MM.1S (cell line): ENCODE measurements at regions not wholly inside any gene's neighbourhood (a gene's known extent, or its start where the extent isn't known, plus 50 kb on each side); places are given as distances from the start of the nearest gene placed in this dataset.

ENCODE experiments used
- DNase-seq: peaks from one replicate; pipeline ENCODE4 v3.0.0-alpha.2; 2015
- H2AFZ ChIP-seq: fragments of 300-600 bp; sonication (generic); 2 replicates; pipeline ENCODE4 v1.6.0; 2016; ENCODE audit warnings: antibody characterized with exemption, low read length
- H3F3A ChIP-seq: fragments of 300-600 bp; sonication (generic); 2 replicates; pipeline ENCODE4 v1.6.1; 2016; ENCODE audit warnings: mild to moderate bottlenecking, antibody characterized with exemption, low read length, moderate library complexity, mixed read lengths; ENCODE audit not compliant: insufficient read depth
- H3K27ac ChIP-seq: fragments of 300-600 bp; sonication (generic); 2 replicates; pipeline ENCODE4 v1.5.1; 2016; ENCODE audit warnings: mild to moderate bottlenecking, low read length
- H3K27me3 ChIP-seq: fragments of 300-600 bp; sonication (generic); replicated peaks from 2 replicates; pipeline ENCODE4 v1.6.0; 2016; ENCODE audit warnings: low read length; ENCODE audit not compliant: insufficient read depth
- H3K36me3 ChIP-seq: fragments of 300-600 bp; sonication (generic); replicated peaks from 2 replicates; pipeline ENCODE4 v1.6.1; 2016; ENCODE audit warnings: mild to moderate bottlenecking, low read length, mixed read lengths; ENCODE audit not compliant: insufficient read depth
- H3K4me1 ChIP-seq: fragments of 300-600 bp; sonication (generic); 2 replicates; pipeline ENCODE4 v1.6.1; 2016; ENCODE audit warnings: low read length, mixed read lengths
- H3K4me2 ChIP-seq: fragments of 300-600 bp; sonication (generic); 2 replicates; pipeline ENCODE4 v1.6.0; 2016; ENCODE audit warnings: low read depth, low read length
- H3K4me3 ChIP-seq: fragments of 300-600 bp; sonication (generic); 2 replicates; pipeline ENCODE4 v1.5.1; 2016; ENCODE audit warnings: low read length, mixed read lengths
- H3K79me2 ChIP-seq: fragments of 300-600 bp; sonication (generic); 2 replicates; pipeline ENCODE4 v1.6.1; 2016; ENCODE audit warnings: mixed run types, low read length, mixed read lengths
- H3K9ac ChIP-seq: fragments of 300-600 bp; sonication (generic); 2 replicates; pipeline ENCODE4 v1.6.1; 2016; ENCODE audit warnings: low read length, mixed read lengths
- H3K9me2 ChIP-seq: fragments of 300-600 bp; sonication (generic); replicated peaks from 2 replicates; pipeline ENCODE4 v1.6.1; 2016; ENCODE audit warnings: mild to moderate bottlenecking, low read length, mixed read lengths; ENCODE audit not compliant: insufficient read depth
- H3K9me3 ChIP-seq: fragments of 300-600 bp; sonication (generic); replicated peaks from 2 replicates; pipeline ENCODE4 v1.6.1; 2016; ENCODE audit warnings: mild to moderate bottlenecking, low read length, mixed read lengths; ENCODE audit not compliant: insufficient read depth
- H4K20me1 ChIP-seq: fragments of 300-600 bp; sonication (generic); 2 replicates; pipeline ENCODE4 v1.6.1; 2016; ENCODE audit warnings: mild to moderate bottlenecking, low read length, moderate library complexity, mixed read lengths; ENCODE audit not compliant: insufficient read depth
- EZH2 ChIP-seq: fragments of 300-600 bp; sonication (generic); optimal IDR thresholded peaks from 2 replicates; pipeline ENCODE3; 2017; ENCODE audit warnings: low read depth, mild to moderate bottlenecking, antibody characterized with exemption, low read length, mixed read lengths
- EZH2phosphoT487 ChIP-seq: fragments of 300-600 bp; sonication (generic); IDR thresholded peaks from 2 replicates; pipeline ENCODE4 v1.6.1; 2018; ENCODE audit warnings: antibody characterized with exemption, low read length
- TF ChIP-seq, protein P1 (sequence below): fragments of 300-600 bp; sonication (generic); IDR thresholded peaks from 2 replicates; pipeline ENCODE4 v1.5.1; 2016; ENCODE audit warnings: antibody characterized with exemption, low read length, mixed read lengths

DNA sequence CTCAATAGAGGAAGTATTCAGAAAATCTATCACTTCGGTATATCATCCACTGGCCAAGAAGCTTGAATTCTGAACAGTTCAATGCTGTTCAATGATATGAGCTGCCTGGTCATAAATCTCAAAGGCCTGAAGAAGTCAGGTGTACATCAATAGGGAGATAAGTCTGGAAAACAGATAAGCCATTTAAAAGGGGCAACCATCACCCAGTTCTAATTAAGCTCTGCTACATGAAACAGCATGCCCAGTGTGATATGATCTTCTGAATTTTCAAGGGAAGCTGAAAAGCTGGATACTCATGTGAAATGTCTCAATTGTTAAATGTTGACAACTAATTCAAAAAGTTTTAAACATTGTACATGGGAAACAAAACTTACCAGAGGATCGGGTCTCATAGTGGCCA is 2020.7 kb upstream of the WWC1 start:
- H3F3A ChIP-seq: no peaks in the 10 kb centered on the region
- no peak overlapping the region for H3K4me2 ChIP-seq
- H3K36me3 ChIP-seq: no peaks in the 10 kb centered on the region
- H3K9me2 ChIP-seq: no peaks in the 10 kb centered on the region
- DNase-seq: no peak
- no peak overlapping the region for H2AFZ ChIP-seq
- H3K79me2 ChIP-seq: no peaks in the 10 kb centered on the region
- no peaks in the 10 kb centered on the region for H3K4me1 ChIP-seq
- H3K27me3 ChIP-seq: no peaks in the 10 kb centered on the region
- TF ChIP-seq EZH2 (no peak), EZH2phosphoT487 (no peak)
- TF ChIP-seq, protein P1, sequence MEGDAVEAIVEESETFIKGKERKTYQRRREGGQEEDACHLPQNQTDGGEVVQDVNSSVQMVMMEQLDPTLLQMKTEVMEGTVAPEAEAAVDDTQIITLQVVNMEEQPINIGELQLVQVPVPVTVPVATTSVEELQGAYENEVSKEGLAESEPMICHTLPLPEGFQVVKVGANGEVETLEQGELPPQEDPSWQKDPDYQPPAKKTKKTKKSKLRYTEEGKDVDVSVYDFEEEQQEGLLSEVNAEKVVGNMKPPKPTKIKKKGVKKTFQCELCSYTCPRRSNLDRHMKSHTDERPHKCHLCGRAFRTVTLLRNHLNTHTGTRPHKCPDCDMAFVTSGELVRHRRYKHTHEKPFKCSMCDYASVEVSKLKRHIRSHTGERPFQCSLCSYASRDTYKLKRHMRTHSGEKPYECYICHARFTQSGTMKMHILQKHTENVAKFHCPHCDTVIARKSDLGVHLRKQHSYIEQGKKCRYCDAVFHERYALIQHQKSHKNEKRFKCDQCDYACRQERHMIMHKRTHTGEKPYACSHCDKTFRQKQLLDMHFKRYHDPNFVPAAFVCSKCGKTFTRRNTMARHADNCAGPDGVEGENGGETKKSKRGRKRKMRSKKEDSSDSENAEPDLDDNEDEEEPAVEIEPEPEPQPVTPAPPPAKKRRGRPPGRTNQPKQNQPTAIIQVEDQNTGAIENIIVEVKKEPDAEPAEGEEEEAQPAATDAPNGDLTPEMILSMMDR: no peak
- no peak overlapping the region for H3K9ac ChIP-seq
- H3K9me3 ChIP-seq: no peaks in the 10 kb centered on the region
- H3K27ac ChIP-seq: no peak overlapping the region
- no peak overlapping the region for H3K4me3 ChIP-seq
- H4K20me1 ChIP-seq: no peaks in the 10 kb centered on the region

GRCh38 chr5:166276006-166276405 is 2015.4 kb upstream of the WWC1 start:
- Histone ChIP-seq H3K79me2 (no peaks in the 10 kb centered on the region), H3K27me3 (no peaks in the 10 kb centered on the region), H3F3A (no peaks in the 10 kb centered on the region), H2AFZ (no peak overlapping the region), H3K9me2 (no peaks in the 10 kb centered on the region), H3K9ac (no peak overlapping the region), H3K4me1 (no peaks in the 10 kb centered on the region), H3K4me2 (no peak overlapping the region), H3K36me3 (no peaks in the 10 kb centered on the region), H3K9me3 (no peaks in the 10 kb centered on the region), H4K20me1 (no peaks in the 10 kb centered on the region), H3K27ac (no peak overlapping the region), H3K4me3 (no peak overlapping the region)
- DNase-seq: no peak
- TF ChIP-seq, protein P1: no peak
- TF ChIP-seq EZH2phosphoT487 (no peak), EZH2 (no peak)

DNA sequence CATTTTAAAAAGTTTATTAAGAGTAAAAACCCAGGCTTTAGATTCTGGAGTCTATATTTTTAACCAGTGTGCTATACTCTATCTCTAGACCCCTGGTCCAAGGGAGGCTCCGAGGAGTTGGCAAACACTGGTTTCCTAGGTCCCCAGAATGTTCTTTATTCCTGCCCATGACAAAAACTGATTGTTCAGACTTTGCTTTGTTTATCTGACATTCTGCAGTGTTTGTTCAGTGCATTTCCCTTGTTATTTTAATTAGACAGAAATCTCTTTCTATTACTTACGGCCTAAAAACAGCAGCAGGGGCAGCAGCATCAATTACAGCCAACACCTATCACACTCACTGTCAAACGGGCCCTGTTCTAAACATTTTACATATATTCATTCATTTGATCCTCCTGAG is 2011.6 kb upstream of the WWC1 start:
- Histone ChIP-seq H4K20me1 (no peaks in the 10 kb centered on the region), H3K4me3 (no peak overlapping the region), H3K4me1 (no peaks in the 10 kb centered on the region), H3K4me2 (no peak overlapping the region), H3K9ac (no peak overlapping the region), H3K79me2 (no peaks in the 10 kb centered on the region), H3K36me3 (no peaks in the 10 kb centered on the region), H2AFZ (no peak overlapping the region), H3K9me2 (no peaks in the 10 kb centered on the region), H3K27me3 (no peaks in the 10 kb centered on the region), H3F3A (no peaks in the 10 kb centered on the region), H3K9me3 (no peaks in the 10 kb centered on the region), H3K27ac (no peak overlapping the region)
- TF ChIP-seq, protein P1: no peak
- TF ChIP-seq EZH2phosphoT487 (no peak), EZH2 (no peak)
- DNase-seq: no peak
